DOHH2 (cell line): ENCODE measurements at regions not wholly inside any gene's neighbourhood (a gene's known extent, or its start where the extent isn't known, plus 50 kb on each side); places are given as distances from the start of the nearest gene placed in this dataset.

Source experiments
- EZH2phosphoT487 ChIP-seq: fragments of 200-600 bp; sonication (generic); IDR thresholded peaks from 2 replicates; pipeline ENCODE4 v1.6.1; 2017; ENCODE audit warnings: borderline replicate concordance, mild to moderate bottlenecking, antibody characterized with exemption, low read length, moderate library complexity, mixed read lengths
- TF ChIP-seq, protein P1 (sequence below): fragments of 200-600 bp; sonication (generic); IDR thresholded peaks from one replicate; pipeline ENCODE4 v1.5.1; 2014; ENCODE audit warnings: antibody characterized with exemption, mild to moderate bottlenecking, low read depth, low read length; ENCODE audit not compliant: poor library complexity, severe bottlenecking

DNA sequence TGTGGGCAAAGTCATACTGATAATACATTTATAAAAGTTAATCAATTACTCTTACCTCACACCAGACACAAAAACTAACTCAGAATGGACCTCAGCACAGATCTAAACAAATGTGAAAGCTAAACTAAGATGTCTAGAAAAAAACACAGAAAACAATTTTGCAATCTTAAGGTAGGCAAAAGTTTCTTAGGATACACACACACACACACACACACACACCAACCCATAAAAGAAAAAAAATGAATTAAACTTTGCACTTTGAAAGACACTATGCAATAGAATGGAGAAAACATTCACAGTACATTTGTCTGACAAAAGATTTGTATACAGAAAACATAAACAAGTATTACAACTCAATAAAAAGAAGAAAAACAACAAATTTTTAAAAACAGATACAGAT lies 70.8 kb upstream of the ZNRF2 start:
- TF ChIP-seq, protein P1, sequence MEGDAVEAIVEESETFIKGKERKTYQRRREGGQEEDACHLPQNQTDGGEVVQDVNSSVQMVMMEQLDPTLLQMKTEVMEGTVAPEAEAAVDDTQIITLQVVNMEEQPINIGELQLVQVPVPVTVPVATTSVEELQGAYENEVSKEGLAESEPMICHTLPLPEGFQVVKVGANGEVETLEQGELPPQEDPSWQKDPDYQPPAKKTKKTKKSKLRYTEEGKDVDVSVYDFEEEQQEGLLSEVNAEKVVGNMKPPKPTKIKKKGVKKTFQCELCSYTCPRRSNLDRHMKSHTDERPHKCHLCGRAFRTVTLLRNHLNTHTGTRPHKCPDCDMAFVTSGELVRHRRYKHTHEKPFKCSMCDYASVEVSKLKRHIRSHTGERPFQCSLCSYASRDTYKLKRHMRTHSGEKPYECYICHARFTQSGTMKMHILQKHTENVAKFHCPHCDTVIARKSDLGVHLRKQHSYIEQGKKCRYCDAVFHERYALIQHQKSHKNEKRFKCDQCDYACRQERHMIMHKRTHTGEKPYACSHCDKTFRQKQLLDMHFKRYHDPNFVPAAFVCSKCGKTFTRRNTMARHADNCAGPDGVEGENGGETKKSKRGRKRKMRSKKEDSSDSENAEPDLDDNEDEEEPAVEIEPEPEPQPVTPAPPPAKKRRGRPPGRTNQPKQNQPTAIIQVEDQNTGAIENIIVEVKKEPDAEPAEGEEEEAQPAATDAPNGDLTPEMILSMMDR: no peak
- no peak for TF ChIP-seq EZH2phosphoT487
